ENCODE measurements at regions not wholly inside any gene's neighbourhood (a gene's known extent, or its start where the extent isn't known, plus 50 kb on each side); places are given as distances from the start of the nearest gene placed in this dataset.

DNA sequence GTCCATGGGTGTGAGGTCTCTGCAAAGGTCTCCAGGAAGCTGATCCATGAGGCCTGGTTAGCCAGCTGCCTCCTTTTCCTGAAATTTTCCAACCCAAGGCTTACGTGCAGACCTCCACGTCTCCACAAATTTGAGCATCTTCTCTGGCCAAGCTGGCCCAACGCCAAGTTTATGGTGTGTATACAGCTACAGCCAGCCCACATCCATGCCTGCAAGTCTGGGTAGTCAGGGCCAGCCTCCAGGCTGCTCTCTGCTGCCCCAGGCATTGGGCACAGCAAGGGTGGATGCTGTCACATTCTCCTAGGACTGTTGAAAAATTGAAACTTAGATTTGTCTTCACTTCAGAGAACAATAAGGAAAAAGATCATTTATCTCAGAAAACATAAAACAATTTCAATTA, 525.5 kb upstream of the CHAC2 start:
- Histone ChIP-seq H3K79me2 (ENCODE audit: control insufficient read depth, insufficient read depth, low read length) (no peaks in the 10 kb centered on the region), H3K4me2 (ENCODE audit: control insufficient read depth, extremely low read depth, insufficient read depth, low read depth, low read length) (no peak overlapping the region), H3K9ac (ENCODE audit: control insufficient read depth, extremely low read depth, insufficient read depth, low read length) (no peak overlapping the region), H3K4me1 (ENCODE audit: control insufficient read depth, extremely low read depth, insufficient read depth, low read length) (no peaks in the 10 kb centered on the region), H3K36me3 (ENCODE audit: control insufficient read depth in 2 of 2, extremely low read depth in 1 of 2, insufficient read depth in 2 of 2, low read length in 2 of 2) (no peaks in the 10 kb centered on the region), H3K27ac (ENCODE audit: control insufficient read depth, insufficient read depth, low read length) (no peak overlapping the region), H3K9me1 (ENCODE audit: control insufficient read depth, extremely low read depth, insufficient read depth, low read length) (no peaks in the 10 kb centered on the region), H3K9me3 (ENCODE audit: control insufficient read depth, low read depth, low read length) (no peaks in the 10 kb centered on the region), H3K4me3 (ENCODE audit: control insufficient read depth in 2 of 3, extremely low read depth in 1 of 3, insufficient read depth in 2 of 3, low read depth in 1 of 3, low read length in 3 of 3) (no peak overlapping the region), H2AFZ (ENCODE audit: control insufficient read depth, low read length) (no peak overlapping the region), H4K20me1 (ENCODE audit: control insufficient read depth, extremely low read depth, insufficient read depth, low read length) (no peaks in the 10 kb centered on the region), H3K27me3 (ENCODE audit: control insufficient read depth, extremely low read depth, insufficient read depth, low read length) (no peaks in the 10 kb centered on the region)
- TF ChIP-seq CTCF (optimal IDR thresholded peaks at IDR 0.05 in 1 of 3, IDR thresholded peaks at IDR 0.05 in 1 of 3, conservative IDR thresholded peaks at IDR 0.05 in 1 of 3; ENCODE audit: extremely low read depth in 1 of 3, insufficient read depth in 2 of 3, low read length in 3 of 3) (no peak), EZH2 (IDR thresholded peaks at IDR 0.05; ENCODE audit: low read length) (no peak)
- dilution Hi-C loops (cut with MboI; ENCODE audit: extremely low pct_ligation_motif_present, low sequenced_read_pairs), result no loop called here
- FAIRE-seq (no peak), DNase-seq (ENCODE audit: low read depth, low spot score) (no peak)

- Histone ChIP-seq H2AFZ (ENCODE audit: control insufficient read depth, low read length) (peak overlapping the region; percentile 47), H3K27me3 (ENCODE audit: control insufficient read depth, extremely low read depth, insufficient read depth, low read length) (no peaks in the 10 kb centered on the region), H3K4me3 (ENCODE audit: control insufficient read depth in 2 of 3, extremely low read depth in 1 of 3, insufficient read depth in 2 of 3, low read depth in 1 of 3, low read length in 3 of 3) (no peak overlapping the region), H3K9ac (ENCODE audit: control insufficient read depth, extremely low read depth, insufficient read depth, low read length) (no peak overlapping the region), H3K9me3 (ENCODE audit: control insufficient read depth, low read depth, low read length) (no peaks in the 10 kb centered on the region), H3K9me1 (ENCODE audit: control insufficient read depth, extremely low read depth, insufficient read depth, low read length) (no peaks in the 10 kb centered on the region), H3K4me1 (ENCODE audit: control insufficient read depth, extremely low read depth, insufficient read depth, low read length) (no peaks in the 10 kb centered on the region), H4K20me1 (ENCODE audit: control insufficient read depth, extremely low read depth, insufficient read depth, low read length) (no peaks in the 10 kb centered on the region), H3K27ac (ENCODE audit: control insufficient read depth, insufficient read depth, low read length) (no peak overlapping the region), H3K4me2 (ENCODE audit: control insufficient read depth, extremely low read depth, insufficient read depth, low read depth, low read length) (no peak overlapping the region), H3K36me3 (ENCODE audit: control insufficient read depth in 2 of 2, extremely low read depth in 1 of 2, insufficient read depth in 2 of 2, low read length in 2 of 2) (no peaks in the 10 kb centered on the region), H3K79me2 (ENCODE audit: control insufficient read depth, insufficient read depth, low read length) (no peaks in the 10 kb centered on the region)
- dilution Hi-C loops (cut with MboI; ENCODE audit: extremely low pct_ligation_motif_present, low sequenced_read_pairs), result no loop called here
- DNase-seq (ENCODE audit: low read depth, low spot score) (no peak), FAIRE-seq (peak; percentile 34)
- TF ChIP-seq CTCF (optimal IDR thresholded peaks at IDR 0.05 in 1 of 3, IDR thresholded peaks at IDR 0.05 in 1 of 3, conservative IDR thresholded peaks at IDR 0.05 in 1 of 3; ENCODE audit: extremely low read depth in 1 of 3, insufficient read depth in 2 of 3, low read length in 3 of 3) (no peak), EZH2 (IDR thresholded peaks at IDR 0.05; ENCODE audit: low read length) (no peak)
These were observed 531.6 kb upstream of the CHAC2 start for GRCh38 chr2:53235836-53236582.
